ENCODE measurements at regions not wholly inside any gene's neighbourhood (a gene's known extent, or its start where the extent isn't known, plus 50 kb on each side); places are given as distances from the start of the nearest gene placed in this dataset.
"Not testable (repeated sequence)": the region's sequence is repeated elsewhere in the genome, so short reads cannot be mapped to it uniquely, and the experiment has no call there.

GRCh38 chr7:86366946-86367345, 276.8 kb upstream of the GRM3 start:
- Histone ChIP-seq H3K4me2 (ENCODE audit: low read length) (no peak overlapping the region), H3K36me3 (ENCODE audit: insufficient read depth, low read length) (no peaks in the 10 kb centered on the region), H3K27ac (ENCODE audit: low read length) (no peak overlapping the region), H4K20me1 (ENCODE audit: insufficient read depth) (no peaks in the 10 kb centered on the region), H3K4me3 (ENCODE audit: low read length) (no peak overlapping the region), H3K9me2 (ENCODE audit: insufficient read depth, low read length) (no peaks in the 10 kb centered on the region), H3K9ac (ENCODE audit: low read length) (no peak overlapping the region), H3K27me3 (ENCODE audit: insufficient read depth, low read depth, low read length) (no peaks in the 10 kb centered on the region), H2AFZ (ENCODE audit: low read depth, low read length) (no peak overlapping the region), H3K79me2 (replicated peaks; ENCODE audit: insufficient read depth, low read length) (no peaks in the 10 kb centered on the region), H3F3A (ENCODE audit: insufficient read depth, low read length, poor library complexity, severe bottlenecking) (no peaks in the 10 kb centered on the region), H3K9me3 (ENCODE audit: low read length) (no peaks in the 10 kb centered on the region)
- TF ChIP-seq POLR2AphosphoS5 (IDR thresholded peaks at IDR 0.05) (no peak), CTCF (IDR thresholded peaks at IDR 0.05; ENCODE audit: poor library complexity, severe bottlenecking) (no peak), TAF1 (IDR thresholded peaks at IDR 0.05; ENCODE audit: low read depth) (no peak), SMC3 (conservative IDR thresholded peaks at IDR 0.05; ENCODE audit: poor library complexity) (no peak), MXI1 (conservative IDR thresholded peaks at IDR 0.05; ENCODE audit: poor library complexity, severe bottlenecking) (no peak), RAD21 (conservative IDR thresholded peaks at IDR 0.05) (no peak), EZH2 (IDR thresholded peaks at IDR 0.05; ENCODE audit: borderline replicate concordance, insufficient read depth, low read length, poor library complexity, severe bottlenecking) (no peak), EP300 (conservative IDR thresholded peaks at IDR 0.05; ENCODE audit: poor library complexity, severe bottlenecking) (no peak), REST (IDR thresholded peaks at IDR 0.05; ENCODE audit: borderline replicate concordance) (no peak)

GRCh38 chr7:86340407-86340806, 303.3 kb upstream of the GRM3 start:
- H3F3A ChIP-seq (ENCODE audit: insufficient read depth, low read length, poor library complexity, severe bottlenecking); H3K9ac ChIP-seq (ENCODE audit: low read length); H3K27me3 ChIP-seq (ENCODE audit: insufficient read depth, low read depth, low read length); H3K79me2 ChIP-seq (replicated peaks; ENCODE audit: insufficient read depth, low read length); H3K27ac ChIP-seq (ENCODE audit: low read length); H3K4me3 ChIP-seq (ENCODE audit: low read length); H3K36me3 ChIP-seq (ENCODE audit: insufficient read depth, low read length); H3K4me2 ChIP-seq (ENCODE audit: low read length); H3K9me3 ChIP-seq (ENCODE audit: low read length); H4K20me1 ChIP-seq (ENCODE audit: insufficient read depth); H2AFZ ChIP-seq (ENCODE audit: low read depth, low read length); H3K9me2 ChIP-seq (ENCODE audit: insufficient read depth, low read length): not testable (repeated sequence)

GRCh38 chr7:86339051-86339450, 304.7 kb upstream of the GRM3 start:
- Histone ChIP-seq H3K4me2 (ENCODE audit: low read length) (no peak overlapping the region), H3F3A (ENCODE audit: insufficient read depth, low read length, poor library complexity, severe bottlenecking) (no peaks in the 10 kb centered on the region), H3K9me2 (ENCODE audit: insufficient read depth, low read length) (no peaks in the 10 kb centered on the region), H3K36me3 (ENCODE audit: insufficient read depth, low read length) (no peaks in the 10 kb centered on the region), H3K4me3 (ENCODE audit: low read length) (no peak overlapping the region), H4K20me1 (ENCODE audit: insufficient read depth) (no peaks in the 10 kb centered on the region), H3K79me2 (replicated peaks; ENCODE audit: insufficient read depth, low read length) (no peaks in the 10 kb centered on the region), H3K27ac (ENCODE audit: low read length) (no peak overlapping the region), H2AFZ (ENCODE audit: low read depth, low read length) (no peak overlapping the region), H3K9me3 (ENCODE audit: low read length) (no peaks in the 10 kb centered on the region), H3K9ac (ENCODE audit: low read length) (no peak overlapping the region), H3K27me3 (ENCODE audit: insufficient read depth, low read depth, low read length) (no peaks in the 10 kb centered on the region)
- TF ChIP-seq POLR2AphosphoS5 (IDR thresholded peaks at IDR 0.05), result no peak
- no peak for TF ChIP-seq MXI1 (conservative IDR thresholded peaks at IDR 0.05; ENCODE audit: poor library complexity, severe bottlenecking)
- no peak for TF ChIP-seq CTCF (IDR thresholded peaks at IDR 0.05; ENCODE audit: poor library complexity, severe bottlenecking)
- no peak for TF ChIP-seq RAD21 (conservative IDR thresholded peaks at IDR 0.05)
- TF ChIP-seq TAF1 (IDR thresholded peaks at IDR 0.05; ENCODE audit: low read depth), result no peak
- TF ChIP-seq REST (IDR thresholded peaks at IDR 0.05; ENCODE audit: borderline replicate concordance), result no peak
- TF ChIP-seq EZH2 (IDR thresholded peaks at IDR 0.05; ENCODE audit: borderline replicate concordance, insufficient read depth, low read length, poor library complexity, severe bottlenecking), result no peak
- TF ChIP-seq EP300 (conservative IDR thresholded peaks at IDR 0.05; ENCODE audit: poor library complexity, severe bottlenecking), result no peak
- no peak for TF ChIP-seq SMC3 (conservative IDR thresholded peaks at IDR 0.05; ENCODE audit: poor library complexity)
